HepG2 (cell line): ENCODE measurements at regions not wholly inside any gene's neighbourhood (a gene's known extent, or its start where the extent isn't known, plus 50 kb on each side); places are given as distances from the start of the nearest gene placed in this dataset.

Source experiments
- CAMTA2 ChIP-seq: sonication (generic); formaldehyde crosslinking; IDR thresholded peaks from 2 replicates; pipeline ENCODE4 v1.4.0; 2020; ENCODE audit warnings: mild to moderate bottlenecking, missing genetic modification reagents, borderline replicate concordance
- CREM ChIP-seq, 2 experiments: sonication (generic) in 1 of 2; formaldehyde crosslinking in 1 of 2; IDR thresholded peaks; 2 replicates each; pipeline versions ENCODE4 v1.4.0 to v1.6.1; 2016 to 2020; ENCODE audit warnings: antibody characterized with exemption in 1 of 2, mild to moderate bottlenecking in 1 of 2, missing genetic modification reagents in 1 of 2
- E2F1 ChIP-seq: sonication (generic); formaldehyde crosslinking; IDR thresholded peaks from 2 replicates; pipeline ENCODE4 v1.5.0; 2020; ENCODE audit warnings: missing genetic modification reagents
- EEA1 ChIP-seq: sonication (generic); formaldehyde crosslinking; IDR thresholded peaks from 2 replicates; pipeline ENCODE4 v1.5.1; 2020; ENCODE audit warnings: mild to moderate bottlenecking, missing genetic modification reagents, borderline replicate concordance
- FOSL2 ChIP-seq: sonication (generic); formaldehyde crosslinking; IDR thresholded peaks from 2 replicates; pipeline ENCODE4 v1.4.0; 2020; ENCODE audit warnings: missing genetic modification reagents
- FOXP1 ChIP-seq, 2 experiments: fragments of 450-650 bp in 1 of 2; IDR thresholded peaks; 2 replicates each; pipeline ENCODE4 v1.6.1; 2017 to 2018; ENCODE audit warnings: antibody characterized with exemption in 1 of 2
- GPN1 ChIP-seq: sonication (generic); formaldehyde crosslinking; IDR thresholded peaks from 2 replicates; pipeline ENCODE4 v1.5.1; 2020; ENCODE audit warnings: missing genetic modification reagents, borderline replicate concordance
- KLF9 ChIP-seq: IDR thresholded peaks from 2 replicates; pipeline ENCODE4 v1.6.1; 2016; ENCODE audit warnings: low read depth
- MAFG ChIP-seq: sonication (generic); formaldehyde crosslinking; IDR thresholded peaks from 2 replicates; pipeline ENCODE4 v1.5.1; 2020; ENCODE audit warnings: mild to moderate bottlenecking, missing genetic modification reagents
- NFATC3 ChIP-seq: sonication (generic); formaldehyde crosslinking; IDR thresholded peaks from 2 replicates; pipeline ENCODE4 v1.5.1; 2020; ENCODE audit warnings: mild to moderate bottlenecking, missing genetic modification reagents
- NFE2L2 ChIP-seq: fragments of 150-350 bp; IDR thresholded peaks from 2 replicates; pipeline ENCODE4 v1.6.1; 2014; ENCODE audit warnings: low read length
- PAX8 ChIP-seq: sonication (generic); formaldehyde crosslinking; IDR thresholded peaks from 2 replicates; pipeline ENCODE4 v1.8.0; 2022; ENCODE audit warnings: mild to moderate bottlenecking, missing genetic modification reagents, borderline replicate concordance
- PREB ChIP-seq: sonication (generic); formaldehyde crosslinking; IDR thresholded peaks from 2 replicates; pipeline ENCODE4 v1.4.0; 2020; ENCODE audit warnings: missing genetic modification reagents
- PRPF4 ChIP-seq: fragments of 200-400 bp; formaldehyde crosslinking; IDR thresholded peaks from 2 replicates; pipeline ENCODE4 v1.6.1; 2016; ENCODE audit warnings: low read length, low read depth; ENCODE audit not compliant: poor library complexity, severe bottlenecking
- STAG1 ChIP-seq: sonication (generic); formaldehyde crosslinking; IDR thresholded peaks from 2 replicates; pipeline ENCODE4 v1.4.0; 2020; ENCODE audit warnings: missing genetic modification reagents
- TBX3 ChIP-seq: fragments of 450-650 bp; IDR thresholded peaks from 2 replicates; pipeline ENCODE4 v1.6.1; 2017; ENCODE audit warnings: antibody characterized with exemption, mild to moderate bottlenecking, inconsistent platforms, borderline replicate concordance
- TEAD2 ChIP-seq: sonication (generic); formaldehyde crosslinking; IDR thresholded peaks from 2 replicates; pipeline ENCODE4 v1.9.0; 2021; ENCODE audit warnings: missing genetic modification reagents
- ZKSCAN1 ChIP-seq: fragments of 150-350 bp; IDR thresholded peaks from 2 replicates; pipeline ENCODE4 v1.6.1; 2014; ENCODE audit warnings: low read length
- ZMYM2 ChIP-seq: sonication (generic); formaldehyde crosslinking; IDR thresholded peaks from 2 replicates; pipeline ENCODE4 v1.8.0; 2022; ENCODE audit warnings: mild to moderate bottlenecking, missing genetic modification reagents
- ZMYM4 ChIP-seq: sonication (generic); formaldehyde crosslinking; IDR thresholded peaks from 2 replicates; pipeline ENCODE4 v1.8.1; 2023; ENCODE audit warnings: mild to moderate bottlenecking, missing genetic modification reagents
- ZNF142 ChIP-seq: sonication (generic); formaldehyde crosslinking; IDR thresholded peaks from 2 replicates; pipeline ENCODE4 v1.4.0; 2020; ENCODE audit warnings: missing genetic modification reagents
- ZNF256 ChIP-seq: sonication (generic); formaldehyde crosslinking; conservative IDR thresholded peaks from 2 replicates; pipeline ENCODE4 v1.4.0; 2020; ENCODE audit warnings: missing genetic modification reagents
- ZNF432 ChIP-seq: sonication (generic); formaldehyde crosslinking; IDR thresholded peaks from 2 replicates; pipeline ENCODE4 v1.5.0; 2020; ENCODE audit warnings: missing genetic modification reagents, mild to moderate bottlenecking, borderline replicate concordance
- ZNF468 ChIP-seq: sonication (generic); formaldehyde crosslinking; IDR thresholded peaks from 2 replicates; pipeline ENCODE4 v1.8.0; 2022; ENCODE audit warnings: mild to moderate bottlenecking, moderate library complexity, missing genetic modification reagents
- ZNF510 ChIP-seq: sonication (generic); formaldehyde crosslinking; IDR thresholded peaks from 2 replicates; pipeline ENCODE4 v1.4.0; 2020; ENCODE audit warnings: low read depth, mild to moderate bottlenecking, missing genetic modification reagents
- ZNF761 ChIP-seq: sonication (generic); formaldehyde crosslinking; conservative IDR thresholded peaks from 2 replicates; pipeline ENCODE4 v1.4.0; 2020; ENCODE audit warnings: mild to moderate bottlenecking, missing genetic modification reagents

- TF ChIP-seq ZNF142 (CRISPR knock-in tag): no peak
- no peak for TF ChIP-seq NFATC3 (CRISPR knock-in tag)
- TF ChIP-seq ZNF510 (CRISPR knock-in tag): no peak
- no peak for TF ChIP-seq PRPF4
- TF ChIP-seq TBX3: no peak
- no peak for TF ChIP-seq MAFG (CRISPR knock-in tag)
- TF ChIP-seq STAG1 (CRISPR knock-in tag): no peak
- TF ChIP-seq FOXP1 (IDR thresholded peaks at IDR 0.05): no peak
- no peak for TF ChIP-seq FOXP1 (CRISPR knock-in tag; IDR thresholded peaks at IDR 0.05)
- no peak for TF ChIP-seq KLF9 (CRISPR knock-in tag)
- TF ChIP-seq CREM (IDR thresholded peaks at IDR 0.05): no peak
- no peak for TF ChIP-seq CREM (CRISPR knock-in tag; IDR thresholded peaks at IDR 0.05)
- no peak for TF ChIP-seq ZNF256 (CRISPR knock-in tag)
- no peak for TF ChIP-seq PREB (CRISPR knock-in tag)
- peak; percentile 55; the same call in 1 of the 2 replicates for TF ChIP-seq FOSL2
- no peak for TF ChIP-seq EEA1 (CRISPR knock-in tag)
- no peak for TF ChIP-seq PAX8 (CRISPR knock-in tag)
- TF ChIP-seq E2F1 (CRISPR knock-in tag): no peak
- TF ChIP-seq TEAD2: no peak
- no peak for TF ChIP-seq CAMTA2 (CRISPR knock-in tag)
- no peak for TF ChIP-seq ZNF468 (CRISPR knock-in tag)
- no peak for TF ChIP-seq NFE2L2
- TF ChIP-seq ZNF761: no peak
- TF ChIP-seq GPN1 (CRISPR knock-in tag): no peak
- TF ChIP-seq ZNF432 (CRISPR knock-in tag): no peak
- no peak for TF ChIP-seq ZMYM2
- TF ChIP-seq ZMYM4 (CRISPR knock-in tag): peak; percentile 50; the same call in 1 of the 2 replicates
- no peak for TF ChIP-seq ZKSCAN1
These were observed 73.5 kb downstream of the ARF6 start (continued) for GRCh38 chr14:49966304-49966809.
